SHP77 (cell line): ENCODE measurements at regions not wholly inside any gene's neighbourhood (a gene's known extent, or its start where the extent isn't known, plus 50 kb on each side); places are given as distances from the start of the nearest gene placed in this dataset.

Experiments used
- DNase-seq, 2 experiments: peaks; one replicate each; lab custom pipeline; 2025; lab: John Stamatoyannopoulos, UW

DNA sequence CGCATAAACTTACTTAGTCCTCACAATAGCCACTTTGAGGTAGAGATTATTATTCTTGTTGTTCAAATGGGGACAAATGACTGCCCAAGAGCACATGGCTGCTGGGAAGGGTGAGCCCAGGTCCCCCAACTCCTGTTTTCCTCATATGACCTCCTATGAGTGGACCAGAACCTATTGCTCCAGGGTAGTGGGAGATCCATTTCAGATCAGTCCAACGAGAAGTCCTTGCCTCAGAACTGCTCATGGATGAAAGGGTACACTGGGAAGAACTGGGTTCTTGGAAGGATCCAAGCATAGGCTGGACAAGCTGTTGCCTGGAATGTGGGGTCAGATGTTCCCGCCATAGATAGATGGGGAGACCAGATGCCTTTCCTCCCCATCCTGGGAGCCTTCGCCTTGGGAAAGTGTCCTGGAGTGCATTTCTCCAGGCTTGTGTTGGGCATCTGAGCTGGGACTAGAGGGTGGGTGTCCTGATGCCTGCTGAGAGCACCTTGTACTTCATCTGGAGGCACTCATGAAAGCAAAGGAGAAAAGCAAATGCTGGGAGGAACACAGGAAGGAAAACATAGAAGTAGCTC, 146.3 kb upstream of the B3GAT1 start:
- no peak for DNase-seq

GRCh38 chr11:134557571-134558257, 145.7 kb upstream of the B3GAT1 start:
- DNase-seq = no peak

- DNase-seq = no peak
Measured at GRCh38 chr11:134556186-134556585, 144.1 kb upstream of the B3GAT1 start.

DNA sequence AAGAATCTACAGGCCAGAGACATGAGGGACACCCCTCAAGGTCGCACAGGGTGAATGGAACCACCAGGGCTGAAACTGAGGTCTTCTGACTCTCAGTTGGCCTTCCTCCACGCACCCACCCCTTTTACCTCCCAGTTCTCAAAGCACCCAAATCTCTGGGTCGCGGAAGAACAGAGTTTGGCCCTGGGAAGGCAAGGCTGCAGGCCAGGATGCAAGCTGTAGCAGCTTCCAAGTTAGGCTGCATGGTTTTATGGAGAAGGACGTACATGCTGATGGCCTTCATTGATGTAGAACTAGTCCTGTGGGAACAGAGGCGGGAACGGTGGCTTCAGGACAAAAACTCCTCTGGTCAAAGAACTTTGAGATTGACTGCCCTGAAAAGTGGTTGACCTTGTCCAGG, 143.5 kb upstream of the B3GAT1 start:
- DNase-seq = no peak

GRCh38 chr11:134554861-134555260, 142.8 kb upstream of the B3GAT1 start:
- DNase-seq = no peak

- DNase-seq = no peak
Measured at GRCh38 chr11:134554106-134554505, 142.1 kb upstream of the B3GAT1 start.

GRCh38 chr11:134552749-134553148, 140.7 kb upstream of the B3GAT1 start:
- no peak for DNase-seq

DNA sequence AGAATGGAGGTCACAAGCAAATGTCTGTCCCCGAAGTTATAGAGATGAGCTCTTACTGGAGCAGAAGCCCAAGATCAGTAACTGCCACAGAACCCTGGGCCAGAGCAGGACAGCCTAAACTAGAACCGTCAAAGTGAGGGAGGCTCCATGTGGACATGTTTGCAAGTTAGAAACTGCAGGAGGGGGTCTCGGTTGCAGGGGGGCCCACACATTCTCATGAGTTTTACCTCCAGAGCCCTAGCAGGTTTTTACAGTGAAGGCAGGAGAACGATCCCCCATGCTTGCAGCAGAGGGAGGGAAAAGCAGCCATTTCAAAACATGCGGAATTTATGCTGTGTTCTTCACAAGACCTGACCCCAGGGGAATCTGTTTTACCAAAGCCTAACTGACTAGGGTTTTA, 133.5 kb upstream of the B3GAT1 start:
- no peak for DNase-seq

DNA sequence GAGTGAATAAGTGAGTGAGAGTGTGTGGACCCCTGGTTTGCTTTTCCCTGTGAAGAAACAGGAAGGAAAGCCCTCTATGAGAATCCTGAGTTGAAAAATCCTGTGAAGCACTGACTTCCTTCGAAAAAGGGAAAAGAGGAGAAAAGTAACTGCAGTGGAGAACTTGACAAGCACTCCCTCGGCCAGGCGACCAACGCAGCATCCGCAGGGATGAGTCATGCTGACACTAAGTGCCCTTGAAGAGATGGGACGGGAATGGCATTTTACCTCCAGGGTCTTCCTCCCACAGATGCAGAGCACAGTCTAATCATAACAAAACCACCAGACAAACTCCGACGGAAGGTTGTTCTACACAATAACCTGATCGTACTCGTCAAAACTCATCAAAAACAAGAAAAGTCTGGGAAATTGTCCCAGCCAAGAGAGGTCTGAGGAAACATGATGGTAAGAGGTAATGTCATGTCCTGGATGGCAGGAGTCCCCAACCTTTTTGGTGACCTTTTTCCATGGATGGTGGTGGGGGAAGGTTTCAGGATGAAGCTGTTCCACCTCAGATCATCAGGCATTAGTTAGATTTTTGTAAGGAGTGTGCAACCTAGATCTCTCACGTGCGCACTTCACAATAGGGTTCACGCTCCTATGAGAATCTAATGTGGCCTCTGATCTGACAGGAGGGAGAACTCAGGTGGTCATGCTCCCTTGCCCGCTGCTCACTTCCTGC, 132.2 kb upstream of the B3GAT1 start:
- DNase-seq = no peak

DNA sequence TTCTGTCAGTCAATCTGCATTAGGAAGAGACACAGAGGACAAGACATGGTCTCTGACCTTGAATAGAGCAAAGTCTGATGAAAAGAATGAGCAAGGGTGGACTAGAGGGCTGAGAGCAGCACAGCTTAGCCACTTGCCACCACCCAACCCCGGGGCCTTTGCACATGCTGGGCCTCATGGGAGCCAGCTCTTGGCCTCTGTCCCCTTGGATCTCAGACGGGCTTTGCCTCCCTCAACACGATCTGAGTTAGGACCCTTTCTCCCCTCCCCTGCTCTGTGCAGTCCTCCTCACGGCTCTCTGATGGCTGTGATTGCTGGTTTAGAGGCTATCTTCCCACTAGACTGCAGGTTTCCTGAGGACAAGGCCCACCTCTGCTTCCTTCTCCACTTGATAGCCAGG, 131.6 kb upstream of the B3GAT1 start:
- no peak for DNase-seq

DNA sequence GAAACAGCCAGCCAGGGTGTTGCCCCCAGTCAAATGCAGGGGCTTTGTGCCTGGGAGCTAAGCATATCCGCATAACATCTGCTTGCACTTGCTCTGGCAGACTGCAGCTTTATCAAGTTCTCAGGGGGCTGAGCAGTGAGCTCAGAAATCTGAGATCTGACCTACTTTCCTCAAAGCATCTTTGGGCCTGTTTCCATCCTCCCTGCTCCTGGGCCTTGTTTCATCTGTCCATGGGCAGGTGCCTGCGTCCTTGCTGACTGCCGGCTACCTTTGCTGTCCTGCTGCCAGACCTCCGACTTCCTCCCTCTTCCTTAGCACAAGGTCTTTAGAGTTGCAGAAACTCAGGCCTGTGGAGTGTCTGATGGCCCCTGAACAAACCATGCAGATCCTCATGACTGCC, 131.2 kb upstream of the B3GAT1 start:
- DNase-seq = no peak

- DNase-seq = no peak
Measured at GRCh38 chr11:134542401-134543165, 130.5 kb upstream of the B3GAT1 start.

DNA sequence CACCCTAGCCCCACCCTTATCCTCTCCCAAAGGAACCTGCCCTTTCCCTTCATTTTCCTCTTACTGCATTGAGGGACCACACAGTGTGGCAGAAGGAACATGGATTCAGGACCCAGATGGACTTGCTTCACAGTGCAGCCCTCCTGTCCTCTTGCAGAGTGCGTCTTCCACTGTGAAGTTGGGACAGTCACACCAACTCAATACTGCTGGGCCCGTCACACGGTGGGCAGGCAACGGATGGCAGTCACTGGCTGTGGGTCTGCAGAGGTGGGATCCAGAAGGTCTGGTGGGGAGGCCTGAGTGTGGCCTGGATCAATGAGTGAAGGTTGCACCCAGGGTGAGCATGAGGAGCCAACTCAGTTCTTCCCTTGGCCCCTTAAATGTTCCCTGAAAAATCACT, 129.9 kb upstream of the B3GAT1 start:
- DNase-seq = no peak

DNA sequence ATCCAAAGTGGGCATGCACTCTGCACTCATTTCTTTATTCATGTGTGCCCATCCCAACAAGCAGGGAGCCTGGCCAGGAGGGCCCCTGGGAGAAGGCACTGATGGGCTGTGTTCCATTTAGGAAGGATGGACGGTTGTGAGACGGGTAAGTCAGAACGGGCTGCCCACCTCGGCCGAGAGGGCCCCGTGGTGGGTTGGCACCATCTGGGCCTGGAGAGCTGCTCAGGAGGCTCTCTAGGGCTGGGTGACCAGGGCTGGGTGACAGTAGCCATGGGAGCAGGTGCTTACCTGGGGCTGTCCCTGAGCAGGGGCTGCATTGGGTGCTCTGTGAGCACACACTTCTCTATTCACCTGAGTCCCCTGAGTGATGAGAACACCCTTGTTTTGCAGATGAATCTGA, 129.3 kb upstream of the B3GAT1 start:
- DNase-seq = no peak

DNA sequence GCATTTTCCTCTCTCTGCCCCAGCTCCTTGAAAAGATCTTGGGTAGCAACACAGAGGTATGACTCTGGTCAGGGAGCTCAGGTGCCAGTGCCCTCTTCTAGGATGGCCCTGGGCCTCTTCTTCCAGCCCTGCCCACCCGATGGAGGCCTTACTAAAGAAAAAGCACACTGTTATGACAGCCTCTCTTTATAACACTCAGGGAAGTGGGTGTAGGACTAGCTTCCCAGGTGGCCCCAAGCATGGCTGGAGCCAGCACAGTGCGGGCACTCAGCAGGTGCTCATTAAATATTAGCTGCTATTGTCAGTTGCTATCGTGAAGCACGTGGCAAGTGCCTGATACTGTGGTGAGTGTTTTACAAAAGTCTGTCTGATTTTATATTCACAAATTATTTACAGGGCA, 127.2 kb upstream of the B3GAT1 start:
- DNase-seq = no peak

- DNase-seq = no peak
Measured at GRCh38 chr11:134538742-134539141, 126.7 kb upstream of the B3GAT1 start.

DNA sequence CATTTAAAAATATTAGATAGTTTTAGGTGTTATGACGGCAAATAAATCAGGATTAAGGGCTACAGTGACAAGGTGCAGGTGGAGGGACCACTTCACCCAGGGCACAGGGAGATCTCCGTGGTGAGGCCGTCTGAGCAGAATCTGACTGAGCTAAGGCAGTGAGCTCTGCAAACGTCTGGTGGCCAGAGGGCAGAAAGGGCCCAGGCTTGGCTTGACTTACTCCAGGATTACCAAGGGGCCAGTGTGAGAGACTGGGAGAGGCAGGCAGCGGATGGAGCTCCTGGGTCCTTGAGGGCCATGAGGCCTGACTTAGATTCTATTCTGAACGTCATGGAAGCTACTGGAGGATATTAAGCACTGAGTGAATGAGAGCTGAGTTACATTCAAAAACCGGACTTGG, 125.9 kb upstream of the B3GAT1 start:
- no peak for DNase-seq

DNA sequence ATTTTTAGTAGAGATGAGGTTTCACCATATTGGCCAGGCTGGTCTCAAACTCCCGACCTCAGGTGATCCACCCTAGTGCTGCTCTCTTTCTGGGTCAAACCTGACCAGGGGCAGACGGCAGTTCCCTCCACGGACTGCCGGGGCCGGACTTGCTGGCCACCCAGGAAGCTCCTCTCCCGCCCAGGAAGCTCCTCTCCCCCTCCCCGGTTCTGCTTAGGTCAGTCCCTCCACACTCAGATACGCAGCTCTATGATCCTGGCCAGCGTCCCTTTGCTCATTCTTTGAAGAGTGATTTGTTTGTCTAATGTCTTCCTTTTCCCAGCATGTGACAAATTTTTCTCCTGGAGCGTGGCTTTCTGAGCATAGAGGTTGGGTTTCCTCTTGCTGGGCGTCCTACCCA, 125.3 kb upstream of the B3GAT1 start:
- no peak for DNase-seq

DNA sequence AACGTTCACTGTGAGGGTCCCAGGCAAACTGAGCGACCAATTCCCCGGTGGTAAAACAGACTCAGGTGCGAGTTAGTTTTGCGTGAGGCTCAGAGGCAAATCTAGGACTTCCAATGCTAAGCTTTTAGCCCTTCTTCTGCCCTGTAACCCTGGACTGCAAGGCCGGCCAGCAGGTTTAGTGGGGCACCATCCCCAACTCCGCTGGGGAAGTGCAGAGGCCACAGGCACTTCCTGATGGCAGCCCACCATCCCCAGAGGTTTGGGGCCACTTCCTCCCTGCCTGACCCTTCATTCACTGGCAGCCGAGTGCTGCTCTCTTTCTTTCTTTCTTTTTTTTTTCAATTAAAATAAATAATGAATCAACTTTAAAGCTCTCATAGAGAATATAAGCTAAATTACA, 124.6 kb upstream of the B3GAT1 start:
- no peak for DNase-seq

GRCh38 chr11:134536219-134536618, 124.2 kb upstream of the B3GAT1 start:
- no peak for DNase-seq

DNA sequence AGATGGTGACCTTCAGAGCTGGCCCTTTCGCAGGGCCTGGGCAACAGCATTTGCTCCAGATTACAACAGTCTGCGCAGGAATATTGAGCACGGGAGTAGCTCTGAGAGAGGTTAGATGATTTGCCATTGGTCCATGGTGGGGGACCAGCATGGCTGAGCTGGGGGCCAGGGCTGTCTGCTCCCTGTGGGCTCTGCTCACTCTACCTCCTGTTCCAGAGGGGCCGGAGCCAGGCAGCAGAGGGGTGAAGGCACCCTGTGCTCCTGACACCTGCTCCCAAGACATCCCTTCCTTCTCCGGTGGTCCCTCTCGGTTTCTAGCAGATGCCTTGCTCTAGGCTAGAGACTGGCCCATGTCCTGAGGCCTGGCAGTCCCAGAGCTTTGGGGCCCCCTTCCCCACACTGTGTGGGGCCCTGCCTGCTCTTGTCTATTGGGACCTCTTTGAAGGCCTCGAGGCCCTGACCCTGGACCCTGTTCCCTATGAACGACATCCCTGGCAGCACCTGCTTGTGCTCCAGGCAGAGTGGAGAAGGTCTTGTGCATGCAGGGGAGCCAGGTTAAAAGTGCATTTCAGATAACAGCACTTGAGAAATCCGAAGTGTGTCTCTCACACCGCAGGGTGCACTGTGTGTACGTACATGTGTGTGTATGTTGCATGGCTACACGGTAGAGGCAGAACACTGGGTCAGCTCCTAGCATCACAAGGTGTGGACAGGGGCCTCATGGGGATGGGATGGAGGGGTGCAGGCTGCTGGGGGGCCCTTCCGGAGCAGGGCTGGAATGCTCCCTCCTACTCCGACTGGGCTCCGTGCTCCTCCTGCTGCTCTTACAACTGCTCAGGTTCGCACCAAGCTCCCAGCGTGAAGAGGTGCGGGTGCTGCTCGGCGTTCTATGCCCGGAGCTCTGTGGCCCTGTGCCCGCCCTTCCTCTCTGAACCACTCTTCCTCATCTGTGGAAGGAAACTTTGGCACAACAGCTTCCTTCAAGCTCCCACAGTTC, 123.3 kb upstream of the B3GAT1 start:
- no peak for DNase-seq

DNA sequence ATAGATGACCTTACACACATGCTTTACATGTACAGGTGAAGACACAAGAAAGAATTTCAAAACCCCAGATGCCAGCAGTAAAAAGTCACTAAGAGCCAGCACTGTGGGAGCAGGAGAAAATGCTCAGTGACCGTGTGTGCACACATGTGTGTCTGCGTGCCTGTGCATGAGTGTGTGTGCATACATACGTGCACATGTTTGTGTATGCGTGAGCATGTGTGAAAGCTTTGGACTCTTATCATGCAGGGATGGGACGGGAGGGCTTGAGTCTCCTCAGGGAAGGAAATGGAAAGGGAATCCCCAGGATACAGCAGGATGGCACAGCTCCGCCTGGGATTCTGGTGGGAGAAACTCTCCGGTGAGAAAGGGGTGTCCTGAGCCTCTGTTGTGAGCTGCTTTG, 121.5 kb upstream of the B3GAT1 start:
- DNase-seq = no peak
